ENCODE measurements at regions not wholly inside any gene's neighbourhood (a gene's known extent, or its start where the extent isn't known, plus 50 kb on each side); places are given as distances from the start of the nearest gene placed in this dataset.

DNA sequence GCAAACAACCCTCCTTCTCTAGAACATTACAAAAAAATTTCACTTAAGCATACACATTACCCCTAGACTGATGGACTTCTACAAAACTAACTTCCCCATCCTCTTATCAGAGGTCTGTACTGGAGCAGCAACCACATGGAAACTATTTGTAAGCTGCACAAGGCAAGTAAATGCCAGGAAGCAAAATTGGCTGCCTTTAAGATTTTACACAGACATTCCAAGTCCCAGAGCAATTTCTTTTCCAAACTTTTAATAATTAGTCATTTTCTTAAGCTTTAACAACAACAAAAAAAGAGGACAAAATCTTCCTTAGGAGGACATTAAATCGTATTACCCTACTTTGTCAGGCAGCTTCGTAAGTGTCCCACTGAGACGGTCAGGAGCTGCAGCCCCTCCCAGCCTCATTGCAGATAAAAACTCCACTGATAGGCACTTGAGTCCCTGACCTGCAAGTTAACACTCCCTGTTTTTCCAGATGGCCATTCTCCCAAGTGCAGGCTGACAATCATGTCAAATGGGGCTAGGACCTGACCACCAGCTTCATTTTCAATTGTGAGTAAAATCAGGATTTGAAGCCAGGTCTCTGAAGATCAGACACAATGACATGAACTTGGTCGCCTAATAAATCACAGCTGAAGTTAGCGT lies 680.1 kb downstream of the DIAPH3 start:
- no peak for DNase-seq (ENCODE audit: low read depth in 2 of 2)

DNA sequence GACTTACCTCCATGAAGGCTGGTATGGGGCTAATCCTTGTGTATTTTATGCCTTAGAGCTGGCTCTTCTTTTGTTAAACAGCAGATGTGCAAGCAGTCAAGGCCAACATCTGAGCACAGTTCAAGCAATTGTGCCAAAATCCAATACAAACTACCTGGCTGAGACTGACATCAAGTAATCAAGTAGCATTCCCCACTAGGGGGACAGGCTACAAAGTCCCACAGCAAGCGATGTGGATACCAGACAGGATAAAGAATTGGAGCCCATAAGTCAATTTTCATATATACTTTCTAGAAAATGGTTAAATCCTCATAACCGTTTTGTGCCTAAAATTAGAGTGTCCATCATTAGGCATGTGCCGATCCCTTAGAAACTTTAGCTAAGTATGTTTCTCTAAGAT lies 675.8 kb downstream of the DIAPH3 start:
- no peak for DNase-seq (ENCODE audit: low read depth in 2 of 2)

DNA sequence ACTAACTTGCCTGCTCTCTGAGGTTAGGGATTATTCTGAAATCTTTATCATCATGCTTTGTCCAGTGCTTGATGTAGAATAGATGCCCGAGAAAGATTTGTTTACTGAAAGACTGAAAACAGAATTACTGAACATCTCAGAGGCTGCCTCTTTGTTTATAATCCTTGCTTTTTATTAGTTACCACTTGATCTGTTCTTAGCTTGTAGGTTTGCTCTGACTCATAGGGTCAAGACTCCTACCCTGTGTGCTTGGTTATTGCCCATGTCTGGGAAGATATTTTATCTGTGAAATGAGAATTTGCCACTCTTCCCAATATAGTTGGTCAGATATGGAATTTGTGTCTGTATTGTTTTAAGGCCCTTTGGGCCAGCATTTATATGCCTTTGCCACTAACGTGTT lies 675.3 kb downstream of the DIAPH3 start:
- no peak for DNase-seq (ENCODE audit: low read depth in 2 of 2)

DNA sequence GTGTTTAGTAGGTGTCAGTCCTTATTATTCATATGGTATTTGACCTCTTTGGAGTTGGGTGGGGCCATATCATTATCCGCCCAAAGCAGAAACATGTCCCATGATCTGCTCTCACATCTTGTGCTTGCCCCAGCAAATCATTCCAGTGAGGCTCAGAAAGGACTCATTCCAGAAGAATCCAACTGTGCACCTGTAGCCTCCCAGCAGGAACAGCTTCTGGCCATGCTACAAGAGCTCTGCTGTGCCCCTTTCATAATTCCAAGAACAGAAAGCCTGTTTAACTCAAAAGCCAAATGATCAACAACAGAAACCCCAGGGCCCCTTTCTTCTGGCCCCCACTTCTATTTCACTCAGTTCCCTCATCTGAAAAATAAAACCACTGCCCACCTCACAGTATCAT lies 673.1 kb downstream of the DIAPH3 start:
- no peak for DNase-seq (ENCODE audit: low read depth in 2 of 2)

DNA sequence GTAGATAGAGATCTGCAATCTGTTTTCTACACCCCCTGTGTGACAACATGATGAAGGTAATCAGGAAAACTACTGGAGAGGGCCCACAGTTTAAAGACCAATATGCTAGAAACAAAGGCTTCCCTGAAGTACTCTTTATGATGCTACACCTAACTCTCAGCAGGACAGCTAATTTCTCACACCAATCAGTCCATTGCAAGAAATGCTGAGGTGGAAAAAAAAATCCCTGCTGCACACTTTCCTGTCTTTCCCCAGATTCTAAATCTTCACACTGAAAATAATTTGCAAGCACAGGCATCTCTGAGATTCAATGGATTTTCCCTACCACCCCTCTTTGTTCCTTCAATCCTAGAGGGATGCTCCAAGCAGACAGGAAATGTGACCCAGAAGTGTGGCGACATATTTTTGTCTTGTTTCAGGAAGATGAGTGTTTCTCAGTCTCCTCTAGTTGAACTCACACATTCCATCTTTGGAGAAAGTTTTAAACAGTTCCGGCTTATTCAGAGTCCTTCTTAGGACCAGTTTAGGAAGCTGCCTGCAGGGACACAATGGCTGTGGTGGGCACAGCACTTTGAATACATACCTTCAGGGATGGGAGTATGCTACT lies 671.6 kb downstream of the DIAPH3 start:
- no peak for DNase-seq (ENCODE audit: low read depth in 2 of 2)

DNA sequence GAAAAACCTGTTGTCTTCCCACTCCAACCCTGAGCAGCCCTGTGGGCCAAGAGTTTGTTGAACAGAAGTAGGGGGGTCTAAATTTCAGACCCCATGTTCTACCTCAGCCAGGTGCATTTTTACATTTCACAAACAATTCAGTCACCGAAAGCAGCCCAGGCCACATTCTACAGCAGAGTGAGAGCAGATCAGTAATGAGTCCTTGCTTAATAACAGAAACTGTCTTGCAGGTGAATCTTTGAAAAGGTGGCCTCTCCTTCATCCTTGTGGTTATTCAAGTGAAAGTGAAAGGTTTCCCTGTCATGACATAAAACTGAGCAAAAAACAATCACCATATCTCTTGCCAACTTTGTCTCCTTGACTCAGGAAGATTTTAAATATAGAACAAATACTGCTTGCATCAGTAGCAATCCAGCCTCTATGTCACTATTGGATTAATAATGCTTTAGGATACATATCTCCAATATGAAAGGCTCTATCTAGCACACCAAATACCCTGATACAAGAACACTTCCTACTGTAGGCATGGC lies 670.2 kb downstream of the DIAPH3 start:
- no peak for DNase-seq (ENCODE audit: low read depth in 2 of 2)

DNA sequence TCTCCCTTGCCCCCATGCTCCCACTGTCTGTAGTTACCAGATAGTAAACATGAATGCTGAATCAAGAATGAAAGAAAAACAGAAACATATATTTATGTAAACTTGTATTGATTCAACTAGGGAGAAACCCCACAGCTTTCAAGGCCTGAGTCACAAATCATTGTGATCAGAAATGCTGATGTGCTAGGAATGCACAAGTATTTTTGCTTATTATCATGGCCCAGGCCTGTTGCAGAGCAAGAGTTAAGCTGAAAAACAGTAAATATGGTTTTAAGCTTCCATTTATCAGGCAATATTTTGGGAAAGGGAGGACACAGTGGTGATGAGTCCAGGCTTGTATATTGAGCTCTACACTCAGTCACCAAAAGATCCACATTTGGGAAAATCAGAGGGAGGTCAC lies 669.6 kb downstream of the DIAPH3 start:
- no peak for DNase-seq (ENCODE audit: low read depth in 2 of 2)

DNA sequence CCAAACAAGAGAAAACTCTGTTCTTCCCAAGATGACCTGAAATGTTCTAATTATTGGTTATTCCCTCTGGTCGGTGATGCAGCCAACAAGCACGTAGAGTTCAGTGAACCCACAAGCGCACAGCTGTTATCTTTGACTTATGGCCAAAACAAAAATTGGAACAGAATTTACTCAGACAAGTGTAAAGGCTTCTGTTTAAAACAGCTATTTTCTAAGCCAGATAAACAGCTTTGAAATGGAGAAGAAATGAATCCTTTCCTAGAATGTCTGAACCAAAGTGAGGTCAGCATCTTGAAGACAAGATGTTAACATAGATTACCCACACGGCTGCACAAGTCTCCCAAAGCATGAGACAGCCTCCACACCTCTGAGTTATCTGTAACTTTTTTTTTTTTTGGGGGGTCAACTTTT lies 669.2 kb downstream of the DIAPH3 start:
- DNase-seq (ENCODE audit: low read depth in 2 of 2), result no peak

DNA sequence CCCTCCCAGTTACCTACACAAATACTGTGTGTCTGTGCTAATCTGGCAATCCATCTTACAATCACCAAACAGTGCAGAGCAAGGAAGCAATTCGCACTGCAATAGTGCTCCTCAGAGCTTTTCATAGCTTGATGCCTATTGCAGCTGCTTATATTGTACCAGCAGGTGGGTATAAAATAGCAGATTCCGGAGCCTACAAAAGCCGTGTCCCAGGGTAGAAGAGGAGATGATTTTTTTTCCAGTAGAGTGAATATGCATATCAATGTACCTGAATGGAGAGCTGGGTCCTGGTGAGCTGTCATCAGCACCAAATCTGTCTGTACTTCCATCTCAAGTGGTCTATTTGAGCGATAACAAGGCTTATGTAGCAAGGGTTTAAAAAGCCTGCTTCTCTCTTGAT lies 668.4 kb downstream of the DIAPH3 start:
- DNase-seq (ENCODE audit: low read depth in 2 of 2), result no peak

DNA sequence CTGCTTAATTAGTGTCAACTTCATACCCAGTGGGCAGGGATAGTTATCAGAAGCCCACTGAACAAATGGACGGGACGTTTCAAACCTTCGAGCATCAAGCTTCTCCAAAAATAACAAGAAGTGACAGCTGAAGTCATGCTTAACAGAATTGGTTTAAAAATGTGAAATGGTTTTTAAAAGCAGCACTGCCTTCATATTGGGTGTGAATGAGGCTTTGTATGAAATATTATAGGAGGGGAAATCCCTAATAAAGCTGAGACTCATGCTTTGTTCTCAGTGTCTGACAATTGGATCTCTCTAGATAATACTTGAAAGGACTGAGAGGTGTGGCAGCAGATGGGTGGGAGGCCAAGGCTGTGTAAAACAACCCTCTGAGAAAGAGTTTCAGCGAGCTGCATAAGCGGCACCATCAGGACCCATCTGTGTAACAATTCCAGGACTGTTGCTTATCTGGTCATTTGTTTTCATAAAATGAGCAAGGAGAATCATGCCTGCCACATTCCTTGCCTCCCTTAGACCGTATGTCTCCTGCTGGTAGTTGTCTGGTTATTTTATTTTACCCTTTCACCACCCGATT lies 667.7 kb downstream of the DIAPH3 start:
- no peak for DNase-seq (ENCODE audit: low read depth in 2 of 2)

DNA sequence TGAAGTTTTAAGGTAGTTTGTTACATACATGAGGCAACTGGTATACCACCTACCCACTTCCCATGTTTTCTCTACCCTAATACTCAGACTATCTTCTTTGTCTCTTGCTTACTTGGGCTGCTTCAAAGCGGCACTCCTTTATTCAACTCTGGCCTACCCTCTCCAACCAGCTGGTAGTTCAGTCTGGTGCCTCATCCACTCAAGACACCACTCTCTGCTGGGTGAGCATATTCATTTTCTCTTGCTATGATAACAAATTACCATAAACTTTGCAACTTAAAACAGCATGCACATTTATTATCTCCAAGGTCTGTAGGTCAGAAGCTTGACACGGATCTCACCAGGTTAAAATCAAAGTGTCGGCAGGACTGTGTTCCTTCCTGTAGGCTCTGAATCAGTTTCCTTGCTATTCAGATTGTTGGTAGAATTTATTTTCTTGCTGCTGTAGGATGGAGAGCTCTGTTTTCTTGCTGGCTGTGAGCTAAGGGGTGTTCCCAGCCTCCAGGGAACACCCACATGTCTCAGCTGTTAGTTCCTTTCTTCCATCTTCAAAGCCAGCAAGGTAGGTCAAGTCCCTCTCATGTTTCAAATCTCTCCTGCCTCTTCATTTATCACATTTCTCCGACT lies 666.0 kb downstream of the DIAPH3 start:
- no peak for DNase-seq (ENCODE audit: low read depth in 2 of 2)

DNA sequence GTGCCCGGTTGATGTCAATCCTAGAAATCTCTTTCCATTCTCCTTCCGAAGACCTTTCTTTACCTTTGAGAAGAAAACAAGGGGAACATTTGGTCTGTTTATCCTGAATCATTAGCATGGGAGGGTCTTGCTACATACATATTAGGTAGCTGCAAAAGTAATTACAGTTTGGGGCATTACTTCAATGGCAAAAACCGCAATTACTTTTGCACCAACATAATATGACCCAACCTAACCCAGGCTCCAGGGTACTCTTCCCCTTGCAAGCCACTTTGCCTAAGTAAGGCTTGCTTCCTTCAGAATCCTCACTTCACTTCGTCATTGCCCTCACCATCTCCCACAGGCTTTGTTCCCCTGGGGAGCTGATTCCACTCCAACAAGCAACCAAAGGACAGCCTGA lies 662.7 kb downstream of the DIAPH3 start:
- no peak for DNase-seq (ENCODE audit: low read depth in 2 of 2)

DNA sequence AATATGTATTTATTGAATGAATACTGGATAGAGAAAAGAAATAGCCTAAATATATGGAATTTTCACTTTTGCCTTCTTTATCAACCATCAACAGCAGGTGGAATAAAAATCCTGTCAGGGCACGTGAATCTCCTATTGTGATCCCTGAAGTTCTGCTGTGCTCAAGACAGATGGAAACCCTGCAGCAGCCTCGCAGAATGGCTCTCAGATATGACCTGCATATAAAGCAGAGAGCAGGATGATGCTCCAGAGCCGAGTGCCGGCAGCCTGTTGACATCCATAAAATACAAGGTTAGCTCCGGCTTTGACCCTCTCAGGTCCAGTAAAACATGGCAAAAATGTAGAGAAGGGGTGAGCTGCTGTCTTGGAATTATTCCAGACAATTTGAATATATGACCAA lies 659.3 kb downstream of the DIAPH3 start:
- no peak for DNase-seq (ENCODE audit: low read depth in 2 of 2)

DNA sequence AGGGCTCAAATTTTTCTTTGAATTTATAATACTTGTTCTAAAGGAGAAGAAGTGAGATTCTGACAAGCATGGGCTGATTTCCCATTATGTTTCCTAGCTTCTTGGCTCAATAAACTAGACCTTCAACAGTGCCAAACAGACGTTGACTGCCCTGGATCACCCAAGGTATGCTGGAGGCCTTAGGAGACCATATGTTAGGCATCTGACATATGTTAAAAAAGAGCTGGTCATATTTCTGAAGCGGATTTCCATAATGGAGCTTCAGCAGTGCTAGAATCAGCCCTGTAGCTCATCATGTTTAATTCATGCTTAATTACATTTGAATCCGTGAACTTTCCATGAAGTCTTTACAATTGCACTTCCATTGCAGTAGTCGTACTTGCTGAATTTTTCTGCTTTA lies 653.3 kb downstream of the DIAPH3 start:
- DNase-seq (ENCODE audit: low read depth in 2 of 2), result no peak

DNA sequence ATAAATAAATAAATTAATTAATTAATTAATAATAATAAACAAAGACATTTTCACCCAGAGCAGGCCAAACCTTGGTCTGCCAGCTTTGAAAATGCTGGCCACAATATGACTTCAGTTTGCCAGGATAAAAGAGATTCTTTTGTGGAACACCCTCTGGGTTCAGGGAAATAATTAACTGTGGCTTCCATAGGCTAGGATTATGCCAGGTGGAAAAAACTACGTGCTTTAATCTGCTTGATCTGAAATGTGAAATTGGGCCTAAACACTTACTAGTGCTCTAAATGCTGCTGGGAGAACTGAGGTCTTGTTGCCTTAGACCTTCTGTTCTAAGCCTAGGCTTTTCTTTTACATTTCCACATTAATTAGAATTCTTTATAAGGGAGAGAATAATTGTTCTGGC lies 650.0 kb downstream of the DIAPH3 start:
- DNase-seq (ENCODE audit: low read depth in 2 of 2), result no peak

DNA sequence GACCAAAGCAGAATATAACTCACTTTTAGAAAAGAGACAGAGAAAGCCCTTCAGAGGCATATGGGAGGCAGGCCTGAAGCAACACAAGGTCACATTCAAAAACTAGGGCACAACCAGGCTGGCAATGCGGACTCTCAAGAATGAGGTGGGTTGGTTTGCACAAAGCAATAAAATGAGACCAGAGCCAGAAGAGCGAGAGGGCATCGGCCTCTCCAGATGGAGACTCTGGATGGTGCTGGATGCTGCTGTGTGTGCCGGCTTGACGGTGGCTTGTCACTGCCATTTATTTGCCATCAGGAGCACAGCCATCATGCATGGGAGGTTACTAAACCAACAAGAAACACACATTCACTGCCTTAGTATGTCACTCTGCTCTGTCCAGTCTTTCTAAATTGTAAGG lies 649.4 kb downstream of the DIAPH3 start:
- no peak for DNase-seq (ENCODE audit: low read depth in 2 of 2)

DNA sequence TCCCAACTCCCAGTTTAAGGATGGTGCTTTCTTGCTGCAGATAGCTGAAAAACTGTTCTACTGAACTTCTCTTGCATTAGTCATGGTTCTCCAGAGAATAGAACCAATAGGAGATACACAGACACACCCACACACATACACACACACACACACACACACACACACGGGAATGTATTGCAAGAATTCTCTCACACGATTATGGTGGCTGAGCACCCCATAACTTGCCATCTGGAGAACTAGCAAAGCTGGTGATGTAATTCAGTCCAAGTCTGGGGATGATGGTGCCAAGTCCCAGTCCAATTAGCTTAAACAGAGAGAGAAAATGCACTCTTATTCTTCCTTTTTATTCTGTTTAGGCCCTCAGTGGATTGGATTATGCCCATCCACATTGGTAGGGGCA lies 643.9 kb downstream of the DIAPH3 start:
- no peak for DNase-seq (ENCODE audit: low read depth in 2 of 2)

DNA sequence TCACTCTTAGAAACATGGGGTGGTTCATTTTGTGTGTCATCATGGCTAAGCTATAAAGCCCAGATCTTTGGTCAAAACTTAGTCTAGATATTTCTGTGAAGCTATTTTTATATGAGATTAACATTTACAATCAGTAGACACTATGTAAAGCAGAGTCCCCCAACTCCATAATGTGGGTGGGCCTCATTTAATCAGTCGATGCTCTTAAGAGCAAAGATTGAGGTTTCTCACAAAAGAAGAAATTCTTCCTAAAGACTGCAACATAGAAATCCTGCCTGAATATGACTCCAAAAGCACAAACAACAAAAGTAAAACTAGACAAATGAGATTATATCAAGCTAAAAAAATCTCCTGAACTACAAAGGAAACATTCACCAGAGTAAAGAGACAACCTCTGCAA lies 642.2 kb downstream of the DIAPH3 start:
- DNase-seq (ENCODE audit: low read depth in 2 of 2), result no peak

DNA sequence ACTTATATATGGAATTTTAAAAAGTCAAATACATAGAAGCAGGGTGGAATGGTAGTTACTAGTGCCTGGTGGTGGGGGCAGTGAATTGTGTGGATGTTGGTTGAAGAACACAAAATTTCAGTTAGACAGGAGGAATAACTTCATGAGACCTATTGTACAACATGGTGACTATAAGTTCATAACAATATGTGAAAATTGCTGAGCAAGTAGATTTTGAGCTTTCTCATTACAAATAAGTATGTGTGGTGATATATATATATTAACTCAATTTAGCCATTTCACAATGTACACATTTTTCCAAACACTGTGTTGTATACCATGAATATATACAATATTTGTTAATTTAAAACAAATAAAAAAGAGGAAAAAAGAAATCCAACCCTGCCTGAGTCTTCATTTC lies 641.1 kb downstream of the DIAPH3 start:
- no peak for DNase-seq (ENCODE audit: low read depth in 2 of 2)

DNA sequence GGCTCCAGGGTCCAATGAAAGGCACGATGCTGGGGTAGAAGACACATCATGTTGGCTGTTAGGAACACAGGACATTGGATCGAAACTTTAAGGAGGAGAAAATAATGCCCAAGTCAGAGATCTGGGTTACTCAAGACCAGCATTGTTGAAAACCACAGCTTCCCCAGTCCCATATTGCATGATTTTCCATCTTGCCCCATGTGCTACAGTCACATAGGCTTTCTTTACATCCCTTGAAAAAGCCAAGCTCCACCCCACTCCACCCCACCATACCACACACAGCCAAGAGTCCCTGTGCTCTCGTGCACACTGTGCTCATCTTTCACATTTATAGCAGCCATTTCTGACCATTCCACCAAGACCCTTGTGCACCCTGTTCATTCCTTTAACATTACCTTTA lies 636.2 kb downstream of the DIAPH3 start:
- DNase-seq (ENCODE audit: low read depth in 2 of 2), result no peak

DNA sequence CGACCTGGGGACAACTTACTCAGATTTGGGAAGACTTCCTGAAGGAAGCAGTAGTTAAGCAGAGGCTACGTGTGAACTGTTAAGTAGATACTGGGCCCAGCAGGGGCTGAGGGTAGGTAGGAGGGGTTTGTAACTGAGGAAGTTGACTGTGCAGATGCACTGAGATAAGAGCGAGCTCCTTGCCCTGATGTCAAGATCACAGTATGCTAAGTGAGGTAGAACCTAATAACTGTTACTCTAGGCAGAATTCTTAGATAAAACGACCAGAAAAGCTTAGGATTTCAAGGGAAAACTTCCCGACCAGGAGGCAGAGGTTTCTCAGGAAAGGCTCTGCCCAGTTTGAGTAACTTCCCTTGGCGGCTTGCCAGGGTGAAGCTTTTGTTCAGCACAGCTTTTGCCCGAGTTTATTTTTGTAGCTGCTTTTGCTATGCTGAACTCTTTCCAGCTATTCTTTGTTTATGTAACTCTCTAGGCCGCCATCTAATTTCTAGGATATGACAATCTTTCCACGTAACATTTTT lies 632.1 kb downstream of the DIAPH3 start:
- DNase-seq (ENCODE audit: low read depth in 2 of 2), result no peak

DNA sequence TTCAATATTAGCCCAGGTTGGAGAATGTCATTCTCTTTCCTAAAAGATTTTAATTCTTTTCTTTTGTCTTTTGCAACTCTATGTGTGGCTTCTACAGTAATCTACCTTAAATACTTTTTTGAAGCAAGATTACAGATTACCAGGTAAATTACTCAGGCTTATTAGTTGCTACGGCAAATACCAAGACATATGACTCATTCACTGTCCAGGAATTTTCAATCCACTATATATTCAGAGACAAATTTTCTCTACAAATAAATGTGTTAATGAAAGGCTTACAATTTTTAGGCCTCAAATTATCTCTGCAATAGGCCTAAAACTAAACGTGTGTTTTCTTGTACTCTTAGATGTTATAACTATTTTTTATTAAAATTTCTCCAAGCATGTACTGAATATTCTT lies 631.3 kb downstream of the DIAPH3 start:
- no peak for DNase-seq (ENCODE audit: low read depth in 2 of 2)

All from activated CD8-positive, alpha-beta memory T cell treated with anti-CD3 and anti-CD28 coated beads for 4 hours (primary cell).